ENCODE measurements at regions not wholly inside any gene's neighbourhood (a gene's known extent, or its start where the extent isn't known, plus 50 kb on each side); places are given as distances from the start of the nearest gene placed in this dataset.

DNA sequence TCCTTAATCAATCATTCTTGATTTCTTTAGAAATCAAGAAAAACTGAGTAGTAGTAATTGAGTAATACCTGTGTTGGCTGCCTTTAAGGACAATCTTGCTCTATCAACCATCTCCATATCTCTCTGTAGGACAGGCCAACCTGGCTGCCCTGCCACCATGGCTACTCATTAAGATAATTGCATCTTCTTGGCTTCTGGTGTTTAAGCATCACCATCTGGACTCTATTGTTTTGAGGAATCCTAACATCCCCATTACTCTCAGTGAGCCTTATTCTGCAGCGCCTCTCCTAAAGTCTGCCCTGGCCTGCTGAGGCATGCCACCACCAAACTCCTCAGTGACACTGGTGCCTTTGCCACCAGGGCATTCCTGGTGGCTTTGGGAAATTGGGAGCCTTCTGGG is 442.6 kb upstream of the ZNF507 start:
- no peak for DNase-seq

DNA sequence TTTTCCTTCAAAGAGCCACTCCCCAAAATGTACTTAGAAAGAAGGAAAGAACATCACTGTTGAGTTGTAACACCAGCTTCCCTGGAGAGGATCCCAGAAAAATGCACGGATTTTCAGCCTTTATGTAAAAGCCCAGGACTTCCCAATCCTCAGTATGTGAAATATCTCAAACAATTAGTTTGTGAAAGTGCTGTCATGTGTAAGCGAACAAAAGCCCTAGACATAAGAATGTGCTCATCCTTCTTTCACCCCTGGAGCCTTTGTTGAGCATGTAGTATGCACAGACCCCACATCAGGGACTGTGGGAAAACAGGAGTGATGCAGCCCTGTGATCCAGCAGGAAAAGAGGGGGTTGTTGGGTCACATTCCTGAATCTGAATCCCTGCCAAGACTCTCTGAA is 441.4 kb upstream of the ZNF507 start:
- no peak for DNase-seq

DNA sequence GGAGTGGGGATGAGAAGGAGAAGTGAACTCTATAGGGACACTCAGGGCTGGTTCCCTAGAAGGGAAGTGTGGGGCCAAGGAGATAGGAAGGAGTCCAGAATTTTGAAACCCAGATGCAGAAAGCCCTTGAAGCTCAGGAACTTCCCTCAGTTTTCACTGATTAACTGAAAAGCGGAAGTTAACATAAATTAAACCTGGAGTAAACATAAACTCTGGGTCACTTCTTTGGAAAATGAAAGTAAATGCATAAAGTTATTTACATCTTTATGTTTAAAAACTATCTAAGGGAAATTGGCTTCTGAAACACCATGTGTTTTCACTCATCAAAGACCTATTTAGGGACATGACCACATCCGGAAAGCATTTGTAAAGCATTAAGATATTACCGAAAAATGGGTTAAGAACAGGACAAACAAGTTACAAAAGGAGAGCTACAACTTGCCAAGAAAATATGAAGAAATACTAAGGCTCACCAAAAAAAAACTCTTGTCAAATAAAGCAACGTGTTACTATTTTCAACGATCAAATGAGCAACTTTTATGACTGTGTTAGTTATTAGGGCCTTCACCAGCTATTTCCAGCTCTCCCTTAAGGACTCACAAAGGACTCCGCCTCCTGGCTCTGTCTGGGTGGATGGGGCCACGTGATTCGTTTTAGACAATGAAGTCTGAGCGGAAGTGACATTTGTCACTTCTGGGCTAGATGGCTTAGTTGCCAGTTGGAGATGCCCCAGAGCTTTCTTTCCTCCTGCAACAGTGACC is 439.1 kb upstream of the ZNF507 start:
- no peak for DNase-seq

DNA sequence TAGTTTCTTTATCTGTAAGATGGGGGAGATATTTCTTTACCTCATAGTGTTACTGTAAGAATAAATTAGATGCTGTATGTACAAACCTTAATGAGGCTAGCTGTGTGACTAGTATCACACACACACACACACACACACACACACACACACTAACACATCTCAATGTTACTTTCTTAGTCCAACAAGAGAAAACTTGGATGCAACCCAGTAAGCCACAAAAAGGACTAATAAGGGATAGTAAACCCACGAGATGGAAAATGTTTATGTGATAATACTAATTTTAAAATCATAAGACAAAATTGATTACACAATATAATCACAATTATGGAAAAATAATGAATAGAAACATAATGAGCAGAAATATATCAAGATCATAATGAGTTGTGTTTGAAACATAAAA is 437.7 kb upstream of the ZNF507 start:
- DNase-seq = no peak

DNA sequence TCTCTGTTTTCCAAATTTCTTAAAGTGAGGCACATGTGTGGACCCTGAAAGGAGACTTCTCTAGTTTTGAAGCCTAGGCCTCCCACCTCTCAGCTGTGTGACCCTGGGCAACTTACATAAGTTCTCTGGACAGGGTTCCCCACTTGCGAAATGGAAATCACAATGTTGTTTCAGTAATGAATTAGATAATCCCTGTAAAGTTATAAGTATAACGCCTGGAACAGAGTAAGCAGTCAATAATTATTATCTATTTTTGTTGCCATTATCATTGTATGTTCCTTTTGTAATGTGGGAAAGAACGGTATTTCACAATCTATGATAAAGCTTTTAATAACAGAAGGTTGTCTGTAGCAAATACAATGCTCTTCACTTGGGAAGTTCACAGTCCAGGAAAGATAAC is 437.3 kb upstream of the ZNF507 start:
- DNase-seq = no peak

DNA sequence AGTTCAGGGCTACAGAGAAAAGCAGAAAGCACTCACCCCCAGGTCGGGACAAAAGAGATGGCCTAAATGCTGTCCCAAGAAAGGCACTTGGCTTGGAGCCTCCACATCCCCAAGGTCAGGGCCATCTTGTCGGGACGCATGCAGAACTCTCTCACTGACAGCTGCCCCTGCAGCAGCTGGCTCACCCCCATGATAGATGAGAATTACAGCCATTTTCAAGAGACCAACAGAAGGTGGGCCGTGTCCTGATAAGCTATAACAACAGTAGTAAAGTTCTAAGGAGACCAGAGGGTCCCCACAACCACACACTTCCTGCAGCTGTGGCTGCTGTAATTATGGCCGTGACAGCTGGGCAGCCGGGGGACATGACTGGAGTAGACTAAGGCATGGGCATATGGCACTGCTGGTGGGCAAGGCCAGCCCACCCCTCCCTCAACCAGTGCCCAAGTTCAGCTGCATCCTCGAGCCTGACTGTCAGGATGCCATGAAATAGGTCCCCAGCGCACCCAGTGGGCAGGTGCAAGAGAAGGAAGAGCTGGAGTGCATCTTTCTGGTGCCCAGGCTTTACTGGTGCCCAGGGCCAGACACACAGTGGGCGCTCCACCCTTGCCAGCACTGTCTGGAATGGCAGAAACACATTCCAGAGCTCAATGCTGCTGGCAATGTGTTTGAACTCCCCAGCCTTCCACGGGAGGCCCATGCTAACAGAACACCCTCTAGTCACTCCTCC is 436.7 kb upstream of the ZNF507 start:
- DNase-seq = no peak

DNA sequence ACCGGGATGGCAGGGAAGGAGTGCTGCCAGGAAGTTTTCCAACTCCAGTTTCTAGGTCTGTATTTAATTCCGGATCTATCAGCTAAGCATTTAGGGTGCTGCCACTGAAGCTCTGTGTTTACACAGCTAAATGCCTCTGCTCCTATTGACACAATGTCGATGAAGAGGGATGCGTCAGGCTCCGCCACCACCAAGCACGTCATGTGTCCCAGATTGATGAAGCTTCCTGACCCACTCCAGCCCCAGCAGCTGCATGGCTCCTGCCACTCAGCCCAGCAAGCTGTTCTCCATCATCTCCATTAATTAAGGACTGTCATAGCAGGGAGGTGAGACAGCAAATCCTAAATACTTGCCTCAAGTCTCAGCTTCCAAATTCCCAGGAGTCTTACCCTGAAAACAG is 435.2 kb upstream of the ZNF507 start:
- DNase-seq = no peak

DNA sequence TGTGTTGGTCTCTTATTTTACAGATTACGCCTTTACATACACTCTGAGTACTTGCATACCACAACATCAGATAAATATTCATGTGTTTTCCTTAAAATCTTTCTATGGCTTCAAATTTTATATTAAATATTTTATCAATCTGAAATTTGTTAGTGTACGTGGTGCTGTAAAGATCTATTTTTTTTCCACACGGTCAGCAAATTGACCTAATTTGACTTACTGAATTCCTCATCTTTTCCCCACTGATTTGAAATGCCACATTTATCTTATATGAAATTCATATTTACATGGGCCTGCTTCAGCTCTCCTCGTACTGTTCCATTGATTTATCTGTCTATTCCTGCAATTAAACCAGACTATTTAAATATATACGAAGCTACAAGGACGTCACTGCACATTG is 433.8 kb upstream of the ZNF507 start:
- DNase-seq = no peak

DNA sequence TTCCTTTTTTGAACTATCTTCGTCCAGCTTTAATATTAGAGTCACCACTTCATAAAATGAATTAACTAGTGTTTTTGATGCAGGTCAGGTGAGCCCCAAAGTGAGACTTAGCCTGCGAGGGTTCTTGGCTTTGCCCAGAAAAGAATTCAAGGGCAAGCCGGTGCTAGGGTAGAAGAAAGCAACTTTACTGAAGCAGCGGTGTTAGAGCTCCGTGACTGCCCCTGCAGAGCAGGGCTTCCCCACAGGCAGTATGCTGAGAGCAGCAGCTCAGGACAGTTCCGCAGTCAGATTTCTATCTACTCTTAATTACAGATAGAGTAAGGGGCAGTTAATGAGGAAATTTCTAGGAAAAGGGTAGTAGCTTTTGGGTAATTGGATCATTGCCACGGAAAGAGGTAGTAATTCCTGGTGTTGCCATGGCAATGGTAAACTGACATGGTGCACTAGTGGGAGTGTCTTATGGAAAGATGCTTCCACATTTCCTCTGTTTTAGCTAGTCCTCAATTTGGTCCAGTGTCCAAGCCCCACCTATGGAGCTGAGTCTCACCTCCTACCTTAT is 432.2 kb upstream of the ZNF507 start:
- no peak for DNase-seq

DNA sequence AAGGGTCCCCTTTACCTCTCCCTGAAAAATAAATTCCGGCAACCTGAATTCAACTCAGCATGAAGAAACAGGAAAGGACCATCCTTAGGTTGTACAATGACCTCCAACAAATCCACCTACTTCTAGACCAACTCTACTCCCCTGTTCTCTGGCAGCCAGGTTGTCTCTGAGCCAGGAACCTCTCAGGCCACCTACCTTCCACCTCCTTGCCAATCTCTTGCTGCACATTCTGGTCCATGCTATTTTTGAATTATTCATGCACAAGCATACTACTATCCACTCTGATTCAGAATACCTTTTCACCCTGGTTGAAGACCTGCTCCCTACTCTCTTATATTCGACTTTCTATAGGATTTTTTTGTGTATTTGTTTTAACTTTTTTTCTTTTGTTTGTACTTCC is 415.0 kb upstream of the ZNF507 start:
- no peak for DNase-seq

DNA sequence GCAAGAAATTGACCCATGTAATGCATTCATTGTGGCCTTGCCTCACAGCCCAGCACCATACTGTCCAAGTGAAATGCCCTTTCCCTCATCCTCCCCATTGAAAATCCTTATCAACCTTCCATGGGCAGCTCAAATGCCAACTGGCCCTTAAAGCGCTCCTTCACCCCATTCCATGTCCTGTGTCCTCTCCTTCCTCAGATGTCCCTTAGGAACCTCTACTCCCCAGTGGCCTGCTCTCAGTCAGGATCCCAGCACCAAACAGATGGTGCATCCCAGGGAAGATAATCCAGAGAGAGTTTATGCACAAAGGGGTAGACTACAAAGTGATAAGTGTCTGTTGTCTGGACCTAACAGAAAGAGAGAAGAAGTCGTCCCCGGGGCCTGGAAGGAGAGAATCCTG is 407.4 kb upstream of the ZNF507 start:
- no peak for DNase-seq

DNA sequence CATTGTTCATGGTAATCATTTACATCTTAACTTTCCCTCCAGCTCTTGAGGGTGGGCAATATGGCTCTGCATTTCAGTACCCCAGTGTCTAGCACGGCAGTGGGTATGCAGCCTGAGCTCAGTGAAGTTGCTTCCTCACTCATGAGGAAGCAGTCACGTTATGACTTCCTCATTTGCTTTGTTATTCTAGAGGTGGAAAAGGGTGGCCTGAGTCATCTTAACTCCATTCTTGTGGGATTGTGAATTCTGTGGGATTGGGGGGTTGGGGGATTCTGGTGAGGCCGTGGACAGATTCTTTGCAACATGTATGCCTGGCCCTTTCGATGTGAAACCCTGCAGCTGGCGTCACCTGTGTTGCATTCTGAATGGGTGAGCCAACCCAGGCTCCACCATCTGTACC is 406.7 kb upstream of the ZNF507 start:
- DNase-seq = peak; percentile 6

DNA sequence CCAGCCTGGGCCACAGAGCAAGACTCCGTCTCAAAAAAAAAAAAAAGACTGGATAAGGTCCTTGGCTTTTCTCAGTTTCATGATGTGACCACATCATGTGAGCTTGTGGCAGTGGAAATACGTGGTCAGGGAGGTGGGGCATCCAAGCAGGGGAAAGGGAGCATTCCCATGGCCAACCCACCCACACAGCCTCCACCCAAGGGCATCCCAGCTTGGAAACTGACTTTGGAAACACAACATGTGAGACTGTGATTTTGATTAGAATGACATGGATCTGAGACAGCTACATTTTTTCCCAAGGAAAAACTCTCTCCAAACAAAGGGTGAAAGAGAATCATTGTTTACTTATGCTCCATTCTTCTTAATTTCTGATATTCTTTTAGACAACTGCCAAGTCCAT is 405.0 kb upstream of the ZNF507 start:
- DNase-seq = no peak

DNA sequence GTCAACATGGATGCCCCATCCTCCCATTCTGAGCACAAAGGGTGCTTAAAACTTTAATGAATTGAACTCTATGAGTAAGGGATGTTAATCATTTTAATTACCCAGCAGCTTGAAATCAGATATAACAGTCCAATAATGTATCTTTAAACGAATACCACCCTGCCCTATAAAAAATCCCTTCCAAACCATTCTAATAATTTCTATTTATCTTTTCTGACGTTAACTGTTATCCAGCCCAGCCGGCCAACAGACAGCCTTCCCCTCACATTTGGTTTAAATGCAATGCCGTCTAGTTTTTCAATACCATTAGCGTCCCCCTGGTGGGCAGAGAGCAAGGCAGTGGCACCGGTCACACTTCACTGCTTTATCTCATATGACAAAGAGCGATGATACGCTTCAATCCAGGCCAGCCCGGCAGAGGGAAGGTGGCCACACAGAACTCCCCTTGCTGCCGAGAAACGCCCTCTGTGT is 402.2 kb upstream of the ZNF507 start:
- no peak for DNase-seq

DNA sequence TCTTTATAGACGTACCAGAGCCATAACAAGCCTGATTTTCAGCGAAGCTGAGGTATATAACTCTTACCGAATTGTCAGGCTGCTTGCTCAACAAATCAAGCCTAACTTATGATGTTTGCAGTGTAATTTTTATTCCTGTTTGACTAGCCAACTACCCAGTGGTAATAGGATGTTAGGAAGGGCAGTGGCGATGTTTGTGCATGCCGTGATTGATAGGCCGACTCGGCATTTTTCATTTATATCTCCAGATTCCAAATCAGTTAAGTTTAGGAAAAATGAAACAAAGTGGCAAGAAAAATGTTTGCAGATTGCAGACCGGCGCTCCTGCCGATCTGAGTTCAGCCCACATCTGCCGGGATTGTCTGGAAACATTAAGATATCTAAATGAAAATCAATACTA is 401.6 kb upstream of the ZNF507 start:
- no peak for DNase-seq

DNA sequence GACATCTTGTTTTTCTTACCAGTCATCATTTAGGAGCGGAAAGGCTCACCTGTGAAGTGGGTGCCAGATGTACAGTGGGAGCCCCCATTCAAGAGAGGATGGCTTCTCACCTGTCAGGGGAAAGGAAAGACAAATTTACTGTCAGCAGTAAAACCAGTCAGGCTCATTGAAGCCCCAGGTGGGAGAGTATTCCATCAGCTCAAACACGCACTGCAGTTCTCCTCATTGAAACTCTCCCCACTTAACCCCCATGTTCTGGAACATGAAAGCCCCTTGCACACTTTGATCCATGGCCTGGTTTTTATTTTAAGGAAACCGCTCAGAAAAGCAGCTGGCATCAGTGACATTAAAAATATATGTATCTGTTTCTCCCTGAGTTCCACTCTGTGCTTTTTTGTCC is 401.1 kb upstream of the ZNF507 start:
- no peak for DNase-seq

DNA sequence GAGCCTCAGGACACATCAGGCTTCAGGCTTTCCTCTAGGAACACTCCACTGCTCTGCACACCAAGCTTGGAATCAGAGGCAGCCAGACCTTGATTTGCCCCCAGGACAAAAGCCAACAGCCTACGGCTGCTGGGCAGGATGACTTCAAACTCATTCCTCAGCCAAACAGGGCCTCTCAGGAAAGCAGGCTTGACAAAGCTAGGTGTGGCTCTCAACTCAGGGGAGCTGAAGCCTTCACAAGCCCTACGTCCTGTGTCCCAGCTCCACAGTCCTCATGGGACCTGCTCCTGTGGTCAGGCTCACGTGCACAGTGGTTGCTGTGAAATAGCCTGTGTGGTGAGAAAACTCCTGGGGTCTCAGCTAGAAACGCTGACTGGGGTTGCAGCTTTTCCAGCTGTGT is 398.9 kb upstream of the ZNF507 start:
- DNase-seq = no peak

DNA sequence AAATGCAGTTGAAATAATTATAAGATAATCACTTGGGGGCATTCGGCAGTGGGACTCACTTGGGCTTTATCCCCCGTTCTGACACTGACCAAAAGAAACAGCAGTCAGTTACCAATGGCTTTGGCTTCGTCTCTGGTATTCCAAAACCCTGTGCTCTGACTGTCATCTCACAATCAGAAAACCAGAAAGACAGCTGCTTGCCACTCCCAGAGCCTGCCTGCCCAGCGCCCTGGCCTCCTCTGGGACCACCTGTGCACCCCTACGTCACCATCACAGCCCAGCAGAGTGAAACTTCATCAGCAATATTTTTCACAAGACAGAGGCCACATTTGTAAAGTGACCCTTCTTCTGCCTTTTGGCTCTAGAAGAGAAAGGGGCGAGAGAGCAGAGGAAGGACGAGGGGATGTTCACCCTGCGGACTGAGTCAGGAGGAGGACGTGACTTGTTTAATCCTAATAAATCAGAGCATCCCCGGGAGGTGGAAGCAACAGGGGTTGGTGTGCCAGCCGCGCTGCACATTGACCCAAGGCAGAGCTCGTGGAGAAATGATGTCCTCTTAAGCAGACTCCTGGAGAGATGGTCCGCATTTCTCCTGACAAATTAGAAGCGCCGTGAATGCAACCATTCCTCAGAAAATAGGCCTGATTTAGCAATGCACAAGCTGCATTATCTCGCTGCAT is 397.8 kb upstream of the ZNF507 start:
- no peak for DNase-seq

DNA sequence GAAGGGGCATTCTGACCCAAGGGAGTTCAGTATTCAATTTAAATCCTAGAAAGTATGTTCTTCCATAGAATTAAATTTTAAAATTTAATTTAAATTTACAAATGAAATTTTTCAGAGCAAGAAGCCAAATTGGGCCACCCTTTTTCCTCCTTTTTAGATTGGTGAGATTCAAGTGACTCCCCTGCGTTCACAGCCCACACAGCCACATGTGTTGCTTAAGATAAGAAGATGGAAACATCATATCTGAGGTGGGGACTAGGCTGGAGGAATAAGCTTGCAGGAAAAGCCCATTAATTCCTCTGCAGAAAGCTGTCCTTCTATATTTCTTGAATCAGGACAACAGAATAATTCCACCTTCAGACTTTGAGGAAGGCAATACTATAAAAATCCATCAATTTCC is 392.7 kb upstream of the ZNF507 start:
- no peak for DNase-seq

DNA sequence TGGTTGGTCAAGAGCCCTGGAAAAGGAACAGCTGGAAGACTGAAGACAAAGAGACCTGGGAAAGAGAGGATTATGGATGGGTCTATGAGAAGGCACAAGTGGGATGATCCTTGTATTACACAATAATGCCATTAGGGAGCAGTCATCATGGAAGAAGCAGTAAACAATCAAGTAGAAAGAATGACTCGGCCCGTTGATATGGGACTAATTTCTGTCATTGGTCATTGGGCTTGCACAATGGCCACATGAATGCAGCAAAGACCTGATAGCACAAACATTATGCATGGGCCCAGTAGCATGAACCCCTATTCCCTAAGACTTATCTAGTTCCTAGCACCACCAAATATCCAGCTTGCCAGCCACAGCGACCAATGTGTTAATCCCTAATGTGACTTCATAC is 390.3 kb upstream of the ZNF507 start:
- DNase-seq = no peak

DNA sequence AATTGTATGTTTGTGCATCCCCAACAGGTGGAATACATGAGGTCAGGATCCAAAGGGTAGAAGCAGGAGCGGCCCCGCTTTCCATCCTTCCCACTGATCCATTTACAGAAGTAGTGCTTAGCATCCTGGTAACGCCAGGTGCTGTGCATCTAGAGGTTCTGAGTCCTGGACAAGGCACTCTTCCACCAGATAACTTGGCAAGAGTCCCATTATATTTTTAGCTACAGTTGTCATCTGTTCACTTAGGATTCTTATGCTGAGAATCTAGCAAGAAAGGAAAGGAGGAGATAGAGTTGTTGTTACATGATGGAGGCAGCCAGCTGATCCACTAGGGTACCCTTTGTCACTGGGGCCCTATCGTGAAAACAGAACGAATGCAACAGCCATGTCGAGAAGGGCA is 389.5 kb upstream of the ZNF507 start:
- no peak for DNase-seq

DNA sequence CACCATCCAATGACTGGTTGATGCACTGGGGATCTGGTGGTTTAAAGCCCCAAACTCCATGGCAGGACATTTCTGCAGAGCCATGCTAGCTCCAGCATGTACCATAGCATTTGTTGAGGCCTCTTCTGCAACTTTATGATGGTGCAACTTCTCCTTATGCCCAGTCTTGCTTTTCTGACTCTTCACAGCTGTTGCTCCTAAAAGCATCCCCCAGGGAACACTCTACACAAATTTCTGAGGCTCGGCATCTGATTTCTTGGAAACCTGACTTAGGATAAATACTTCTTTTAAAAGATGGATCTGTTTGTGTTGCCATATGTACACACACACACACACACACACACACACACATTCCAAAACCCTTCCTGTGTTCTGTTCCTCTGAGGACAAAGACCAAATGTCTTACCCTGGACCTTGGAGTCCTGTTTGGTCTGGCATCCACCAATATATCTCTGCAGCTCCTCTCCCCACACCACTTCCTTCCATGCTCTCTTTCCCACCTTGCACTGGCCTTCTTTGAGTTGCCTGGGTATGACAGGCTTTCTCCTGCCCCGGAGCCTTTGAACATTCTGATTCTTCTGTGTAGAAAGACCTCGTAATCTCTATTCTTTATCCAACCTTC is 388.5 kb upstream of the ZNF507 start:
- no peak for DNase-seq

DNA sequence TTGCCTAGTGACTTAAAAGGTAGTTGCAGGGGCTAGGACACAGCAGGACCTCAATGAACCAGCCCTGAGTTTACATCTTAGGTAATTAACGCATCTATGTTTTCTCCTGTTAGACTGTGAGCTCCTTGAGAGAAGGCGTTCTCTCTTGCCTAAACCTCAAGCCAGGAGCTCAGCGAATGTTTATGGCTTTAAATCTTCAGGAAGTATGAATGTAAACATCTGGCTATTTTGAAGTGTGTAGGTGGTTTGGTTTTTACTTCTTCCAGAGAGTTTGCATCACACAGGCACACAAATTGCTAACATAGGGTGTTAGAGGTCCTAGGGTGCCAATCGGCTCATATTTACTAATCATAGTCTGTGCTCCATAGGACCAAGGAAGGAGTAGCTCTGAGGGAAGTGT is 387.7 kb upstream of the ZNF507 start:
- no peak for DNase-seq

All from kidney glomerular epithelial cell (primary cell).